ENCODE measurements at regions not wholly inside any gene's neighbourhood (a gene's known extent, or its start where the extent isn't known, plus 50 kb on each side); places are given as distances from the start of the nearest gene placed in this dataset.

DNA sequence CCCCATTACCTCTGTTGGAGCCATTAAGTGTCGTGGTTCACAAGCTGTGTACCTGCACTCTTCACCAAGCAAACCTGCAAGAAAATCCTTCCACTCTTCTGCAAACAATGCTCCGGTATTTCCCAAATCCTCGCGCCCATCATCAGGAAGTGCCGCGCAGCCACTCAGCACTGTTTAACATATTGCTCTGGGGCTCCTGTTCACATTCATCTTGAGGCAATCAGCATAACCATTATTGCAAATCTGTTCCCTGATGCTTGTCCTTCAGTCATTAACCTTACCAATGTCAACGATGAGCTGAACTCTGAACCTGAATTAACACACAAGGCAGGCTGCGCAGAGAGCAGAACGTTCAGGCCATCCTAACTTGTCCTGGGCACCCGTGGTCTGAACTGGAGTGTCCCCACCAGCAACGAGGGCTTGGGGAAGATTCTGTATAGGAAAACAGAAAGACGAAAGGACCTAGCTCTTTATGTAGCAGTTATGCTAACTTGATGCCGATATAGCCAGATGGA is 751.4 kb upstream of the AUTS2 start:
- TF ChIP-seq, protein P1, sequence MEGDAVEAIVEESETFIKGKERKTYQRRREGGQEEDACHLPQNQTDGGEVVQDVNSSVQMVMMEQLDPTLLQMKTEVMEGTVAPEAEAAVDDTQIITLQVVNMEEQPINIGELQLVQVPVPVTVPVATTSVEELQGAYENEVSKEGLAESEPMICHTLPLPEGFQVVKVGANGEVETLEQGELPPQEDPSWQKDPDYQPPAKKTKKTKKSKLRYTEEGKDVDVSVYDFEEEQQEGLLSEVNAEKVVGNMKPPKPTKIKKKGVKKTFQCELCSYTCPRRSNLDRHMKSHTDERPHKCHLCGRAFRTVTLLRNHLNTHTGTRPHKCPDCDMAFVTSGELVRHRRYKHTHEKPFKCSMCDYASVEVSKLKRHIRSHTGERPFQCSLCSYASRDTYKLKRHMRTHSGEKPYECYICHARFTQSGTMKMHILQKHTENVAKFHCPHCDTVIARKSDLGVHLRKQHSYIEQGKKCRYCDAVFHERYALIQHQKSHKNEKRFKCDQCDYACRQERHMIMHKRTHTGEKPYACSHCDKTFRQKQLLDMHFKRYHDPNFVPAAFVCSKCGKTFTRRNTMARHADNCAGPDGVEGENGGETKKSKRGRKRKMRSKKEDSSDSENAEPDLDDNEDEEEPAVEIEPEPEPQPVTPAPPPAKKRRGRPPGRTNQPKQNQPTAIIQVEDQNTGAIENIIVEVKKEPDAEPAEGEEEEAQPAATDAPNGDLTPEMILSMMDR (conservative IDR thresholded peaks at IDR 0.05) = no peak
- peaks cover 18% of the 10 kb centered on the region for H3K9me3 Mint-ChIP-seq
- no peak overlapping the region for H3K4me3 Mint-ChIP-seq
- H3K4me1 Mint-ChIP-seq (ENCODE audit: unreplicated experiment) = no peaks in the 10 kb centered on the region
- no peaks in the 10 kb centered on the region for H3K27me3 Mint-ChIP-seq
- no peak for DNase-seq (ENCODE audit: extremely low spot score, unreplicated experiment)
- no peak overlapping the region for H3K27ac Mint-ChIP-seq
- no peaks in the 10 kb centered on the region for H3K36me3 Mint-ChIP-seq

DNA sequence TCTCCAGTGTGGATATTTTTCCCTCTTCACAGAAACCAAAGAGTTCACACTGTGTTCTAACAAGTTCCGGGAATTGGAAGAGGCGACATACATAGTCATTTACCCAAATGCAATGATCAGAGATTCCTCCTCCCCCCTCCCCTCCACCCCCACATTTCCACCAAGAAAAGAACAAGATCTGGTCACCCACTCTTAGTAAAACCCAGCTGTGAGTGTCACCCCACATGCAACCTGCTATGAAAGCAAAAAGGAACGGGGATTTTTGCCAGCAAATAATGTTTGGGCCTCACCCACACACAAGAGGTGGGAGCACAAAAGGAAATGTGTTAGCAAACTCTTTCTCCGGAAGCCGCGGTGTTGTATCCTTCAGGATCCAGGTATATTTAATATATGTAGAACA is 745.0 kb upstream of the AUTS2 start:
- peaks cover 4% of the 10 kb centered on the region for H3K27me3 Mint-ChIP-seq
- no peak for DNase-seq (ENCODE audit: extremely low spot score, unreplicated experiment)
- no peaks in the 10 kb centered on the region for H3K9me3 Mint-ChIP-seq
- H3K4me3 Mint-ChIP-seq = no peak overlapping the region
- H3K36me3 Mint-ChIP-seq = no peaks in the 10 kb centered on the region
- TF ChIP-seq, protein P1 (conservative IDR thresholded peaks at IDR 0.05) = no peak
- H3K27ac Mint-ChIP-seq = no peak overlapping the region
- no peaks in the 10 kb centered on the region for H3K4me1 Mint-ChIP-seq (ENCODE audit: unreplicated experiment)

DNA sequence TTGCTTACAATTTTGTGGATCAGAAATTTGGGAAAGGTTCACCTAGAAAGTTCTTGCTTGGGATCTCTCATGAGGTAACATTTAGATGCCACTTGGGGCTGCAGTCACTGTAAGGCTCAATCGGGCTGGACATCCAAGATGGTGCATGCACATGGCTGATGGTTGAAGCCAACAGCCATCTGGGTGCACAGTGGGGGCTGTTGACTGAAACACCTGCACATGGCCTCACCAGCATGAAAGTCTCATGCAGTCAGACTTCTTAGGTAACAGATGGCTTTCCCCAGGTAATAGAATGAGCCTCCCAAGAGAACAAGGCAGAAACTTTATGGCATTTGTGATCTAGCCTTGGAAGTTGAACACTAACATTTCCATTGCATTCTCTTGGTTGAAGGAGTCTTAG is 740.7 kb upstream of the AUTS2 start:
- H3K4me3 Mint-ChIP-seq = no peak overlapping the region
- no peaks in the 10 kb centered on the region for H3K36me3 Mint-ChIP-seq
- H3K4me1 Mint-ChIP-seq (ENCODE audit: unreplicated experiment) = no peaks in the 10 kb centered on the region
- DNase-seq (ENCODE audit: extremely low spot score, unreplicated experiment) = no peak
- TF ChIP-seq, protein P1 (conservative IDR thresholded peaks at IDR 0.05) = no peak
- peaks cover 4% of the 10 kb centered on the region for H3K27me3 Mint-ChIP-seq
- H3K9me3 Mint-ChIP-seq = no peaks in the 10 kb centered on the region
- H3K27ac Mint-ChIP-seq = no peak overlapping the region

DNA sequence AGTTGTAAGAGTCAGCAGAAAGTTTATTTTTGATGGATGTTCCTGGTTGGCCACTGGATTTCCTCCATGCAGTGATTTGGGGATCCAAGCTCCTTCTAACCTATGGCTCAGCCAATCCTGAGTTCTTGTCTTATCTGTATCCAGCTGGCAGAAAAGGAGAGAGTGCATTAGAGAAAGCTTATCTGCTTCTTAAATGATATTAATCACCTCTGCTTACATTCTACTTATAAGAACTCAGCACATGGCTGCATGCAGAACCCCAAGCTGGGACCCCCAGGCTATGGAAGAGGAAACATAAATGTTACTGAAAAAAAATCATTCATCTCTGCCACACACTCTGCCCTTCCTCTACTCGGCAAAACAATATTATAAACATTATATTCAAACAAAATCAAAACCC is 739.8 kb upstream of the AUTS2 start:
- H3K4me3 Mint-ChIP-seq = no peak overlapping the region
- H3K9me3 Mint-ChIP-seq = no peaks in the 10 kb centered on the region
- H3K27ac Mint-ChIP-seq = no peak overlapping the region
- no peak for DNase-seq (ENCODE audit: extremely low spot score, unreplicated experiment)
- TF ChIP-seq, protein P1 (conservative IDR thresholded peaks at IDR 0.05) = no peak
- no peaks in the 10 kb centered on the region for H3K4me1 Mint-ChIP-seq (ENCODE audit: unreplicated experiment)
- H3K36me3 Mint-ChIP-seq = no peaks in the 10 kb centered on the region
- H3K27me3 Mint-ChIP-seq = peaks cover 4% of the 10 kb centered on the region

DNA sequence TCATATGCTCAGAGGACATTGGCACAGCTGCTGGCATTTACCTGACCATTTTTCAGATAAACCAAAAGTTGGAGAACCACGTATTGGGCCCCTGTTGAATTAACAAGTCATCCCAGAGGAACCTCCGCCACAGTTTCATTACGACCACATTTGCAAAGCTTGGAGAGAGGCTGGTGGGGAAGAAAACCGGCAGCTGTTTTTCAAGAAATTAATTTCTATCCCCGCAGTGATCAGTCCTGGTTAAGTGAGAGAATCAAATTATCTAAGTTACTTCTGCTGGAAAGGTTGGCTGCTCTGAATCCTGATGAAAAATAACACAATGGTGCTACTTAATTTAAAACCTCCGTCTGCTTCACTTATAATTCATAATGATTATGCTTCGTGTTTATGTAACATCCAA is 737.1 kb upstream of the AUTS2 start:
- Mint-ChIP-seq H3K27me3 (no peaks in the 10 kb centered on the region), H3K9me3 (no peaks in the 10 kb centered on the region), H3K4me3 (no peak overlapping the region), H3K4me1 (ENCODE audit: unreplicated experiment) (no peaks in the 10 kb centered on the region), H3K27ac (no peak overlapping the region), H3K36me3 (no peaks in the 10 kb centered on the region)
- TF ChIP-seq, protein P1 (conservative IDR thresholded peaks at IDR 0.05) = no peak
- DNase-seq (ENCODE audit: extremely low spot score, unreplicated experiment) = no peak

DNA sequence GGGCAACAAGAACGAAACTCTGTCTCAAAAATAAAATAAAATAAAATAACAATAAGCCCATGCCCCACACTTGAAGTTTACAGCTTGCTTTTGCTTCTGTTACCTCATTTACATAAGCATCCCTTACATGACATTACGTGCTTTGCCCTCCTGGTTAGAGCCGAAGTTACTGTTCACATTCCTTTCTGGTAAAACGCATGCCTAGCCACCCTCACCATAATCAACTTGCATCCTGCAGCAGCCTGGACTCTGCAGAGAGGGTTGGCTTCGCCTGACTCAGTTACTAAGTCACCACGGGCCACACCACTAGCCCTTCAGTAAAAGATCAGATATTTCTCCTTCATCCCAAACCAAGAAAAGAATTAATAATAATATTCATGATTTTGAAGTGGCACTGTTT is 736.0 kb upstream of the AUTS2 start:
- H3K4me3 Mint-ChIP-seq = no peak overlapping the region
- no peaks in the 10 kb centered on the region for H3K36me3 Mint-ChIP-seq
- H3K9me3 Mint-ChIP-seq = no peaks in the 10 kb centered on the region
- no peaks in the 10 kb centered on the region for H3K27me3 Mint-ChIP-seq
- H3K4me1 Mint-ChIP-seq (ENCODE audit: unreplicated experiment) = no peaks in the 10 kb centered on the region
- H3K27ac Mint-ChIP-seq = no peak overlapping the region
- DNase-seq (ENCODE audit: extremely low spot score, unreplicated experiment) = no peak
- TF ChIP-seq, protein P1 (conservative IDR thresholded peaks at IDR 0.05) = no peak

Measured in type B pancreatic cell (in vitro differentiated cells).